Activated CD4-positive, alpha-beta T cell treated with anti-CD3 and anti-CD28 coated beads, Interleukin-2, amount 50 U/mL, for 4 hours (primary cell): ENCODE measurements at regions not wholly inside any gene's neighbourhood (a gene's known extent, or its start where the extent isn't known, plus 50 kb on each side); places are given as distances from the start of the nearest gene placed in this dataset.

Source experiments
- DNase-seq, 2 experiments: peaks; one replicate each; pipeline ENCODE4 v3.0.0-alpha.2; 2020

GRCh38 chr11:134677397-134677822 is 265.4 kb upstream of the B3GAT1 start:
- DNase-seq: no peak

DNA sequence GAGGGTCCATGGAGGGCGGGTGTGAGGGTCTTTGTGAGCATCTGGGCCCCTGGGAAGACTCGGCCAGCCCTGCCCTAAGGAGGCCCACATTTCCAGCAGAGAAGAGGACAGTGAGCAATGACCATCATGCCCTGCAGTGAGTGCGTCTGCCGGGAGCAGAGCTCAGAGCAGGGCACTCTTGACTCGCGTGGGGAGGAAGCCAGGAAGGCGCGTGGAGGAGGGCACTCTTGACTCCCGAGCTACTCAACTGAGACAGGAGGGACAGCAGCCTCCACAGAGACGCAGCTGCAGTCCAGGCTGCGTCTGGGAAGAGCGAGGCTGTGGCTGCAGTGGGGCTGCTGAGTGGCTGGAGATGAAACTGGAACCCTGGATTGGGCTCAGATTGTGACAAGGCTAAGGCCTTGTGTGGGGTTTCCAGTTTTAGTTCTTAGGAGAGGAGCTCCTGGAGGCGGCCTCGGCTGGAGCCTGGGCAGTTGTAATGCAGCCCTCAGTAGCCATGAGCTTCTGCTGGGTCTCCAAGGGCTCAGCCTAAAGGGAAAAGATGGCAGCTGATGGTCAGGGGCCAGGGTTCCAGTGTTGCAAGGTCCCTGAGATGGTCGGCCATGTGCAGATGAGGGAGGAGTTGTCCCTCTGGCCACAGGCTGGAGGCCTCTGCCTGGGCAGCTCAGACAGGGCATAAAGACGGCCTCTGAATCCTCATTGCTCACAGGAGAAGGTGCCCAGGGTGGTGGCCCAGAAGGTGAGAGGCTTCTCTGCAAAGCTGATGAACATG is 264.7 kb upstream of the B3GAT1 start:
- no peak for DNase-seq

GRCh38 chr11:134675983-134676382 is 263.9 kb upstream of the B3GAT1 start:
- no peak for DNase-seq

DNA sequence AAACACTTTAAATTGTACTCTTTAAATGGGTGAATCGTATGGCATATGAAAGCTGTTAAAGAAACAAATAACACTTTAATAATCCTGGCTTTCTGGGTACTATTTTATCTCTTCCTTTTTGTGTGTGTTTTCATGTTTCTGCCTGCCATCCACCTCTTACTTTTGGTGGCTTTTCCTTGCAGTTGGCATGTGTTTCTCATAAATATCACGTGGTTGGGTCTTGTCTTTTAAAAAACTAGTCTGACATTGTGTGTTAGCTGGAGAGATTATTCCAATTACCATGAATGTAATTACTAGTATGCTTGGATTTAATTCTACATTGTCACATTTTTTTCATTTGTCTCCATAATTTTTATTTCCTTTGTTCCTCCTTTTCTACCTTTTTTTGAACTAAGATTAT is 262.9 kb upstream of the B3GAT1 start:
- no peak for DNase-seq

GRCh38 chr11:134670961-134671370 is 258.9 kb upstream of the B3GAT1 start:
- DNase-seq: no peak

GRCh38 chr11:134670247-134670782 is 258.3 kb upstream of the B3GAT1 start:
- DNase-seq: no peak

GRCh38 chr11:134669796-134670195 is 257.8 kb upstream of the B3GAT1 start:
- DNase-seq: no peak

- DNase-seq: no peak
These were observed 256.8 kb upstream of the B3GAT1 start for GRCh38 chr11:134668796-134669195.

GRCh38 chr11:134668076-134668475 is 256.0 kb upstream of the B3GAT1 start:
- no peak for DNase-seq

GRCh38 chr11:134667505-134667904 is 255.5 kb upstream of the B3GAT1 start:
- DNase-seq: no peak

DNA sequence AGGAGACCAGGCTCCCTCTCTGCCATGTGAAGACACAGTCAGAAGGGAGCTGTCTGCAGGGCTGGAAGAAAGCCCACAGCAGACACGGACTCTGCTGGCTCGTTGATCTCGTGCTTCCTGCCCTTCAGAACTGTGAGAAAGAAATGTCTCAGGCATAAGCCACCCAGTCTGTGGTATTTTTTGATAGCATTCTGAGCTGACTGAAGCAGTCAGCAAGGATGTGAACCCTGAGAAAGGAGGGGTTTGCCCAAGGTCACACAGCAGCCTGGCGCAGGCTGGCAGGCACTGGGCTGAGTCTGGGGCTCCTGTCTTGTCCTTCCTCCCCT is 255.1 kb upstream of the B3GAT1 start:
- no peak for DNase-seq

- no peak for DNase-seq
These were observed 254.5 kb upstream of the B3GAT1 start for GRCh38 chr11:134666273-134667174.

GRCh38 chr11:134665571-134666270 is 253.7 kb upstream of the B3GAT1 start:
- no peak for DNase-seq

- DNase-seq: no peak
These were observed 253.1 kb upstream of the B3GAT1 start for GRCh38 chr11:134665188-134665535.

DNA sequence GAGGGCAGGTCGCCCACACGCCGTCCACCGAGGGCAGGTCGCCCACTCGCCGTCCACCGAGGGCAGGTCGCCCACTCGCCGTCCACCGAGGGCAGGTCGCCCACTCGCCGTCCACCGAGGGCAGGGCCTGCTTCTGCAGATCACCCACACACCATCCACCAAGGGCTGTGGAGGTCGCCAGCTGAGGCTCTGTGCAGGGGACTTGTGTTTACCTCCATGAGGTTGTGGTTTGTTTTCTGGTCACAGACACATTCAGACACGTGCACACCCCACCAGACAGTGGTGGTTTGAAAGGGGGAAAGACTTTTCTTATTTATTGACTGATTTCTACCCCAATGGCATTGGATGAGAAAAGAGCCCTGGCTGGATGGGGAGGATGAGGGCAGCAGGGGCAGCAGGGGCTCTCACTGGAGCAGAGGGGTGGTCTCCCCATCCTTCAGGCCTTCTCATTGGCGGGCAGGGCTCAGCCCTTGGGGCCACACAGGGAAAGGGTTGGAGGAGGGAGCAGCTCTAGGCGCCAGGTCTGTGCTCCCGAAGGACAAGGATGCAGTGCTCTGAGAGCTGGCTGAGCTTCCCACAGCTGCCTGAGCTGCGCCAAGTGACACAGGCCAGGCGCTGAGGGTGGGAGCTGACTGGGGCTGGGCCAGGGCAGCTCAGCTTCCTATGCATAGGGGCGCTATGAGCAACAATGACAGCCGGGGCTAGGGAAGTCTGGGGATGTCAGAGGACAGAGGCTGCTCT is 252.6 kb upstream of the B3GAT1 start:
- no peak for DNase-seq

GRCh38 chr11:134663506-134664313 is 251.7 kb upstream of the B3GAT1 start:
- DNase-seq: no peak

- DNase-seq: no peak
These were observed 250.8 kb upstream of the B3GAT1 start for GRCh38 chr11:134662629-134663360.

- DNase-seq: no peak
These were observed 249.6 kb upstream of the B3GAT1 start for GRCh38 chr11:134661660-134662059.

DNA sequence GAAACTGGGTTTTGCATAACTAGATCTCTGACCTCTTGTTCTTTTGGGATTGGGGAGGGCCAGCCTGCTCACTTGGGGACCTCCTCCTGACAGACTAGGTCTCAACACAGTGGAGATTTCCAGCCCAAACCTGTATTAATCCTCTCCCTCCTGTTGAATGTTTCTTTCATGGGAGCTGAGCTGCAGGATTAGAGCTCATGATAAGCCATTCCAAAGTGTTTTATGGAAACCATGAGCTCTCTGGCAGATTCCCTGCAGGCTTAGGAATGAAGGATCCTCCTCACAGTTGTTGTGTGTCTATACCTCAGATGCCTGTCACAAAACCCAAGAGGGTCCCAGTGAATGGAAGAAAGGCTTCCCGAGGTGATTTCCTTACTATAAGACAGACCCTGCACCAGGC is 248.4 kb upstream of the B3GAT1 start:
- no peak for DNase-seq

DNA sequence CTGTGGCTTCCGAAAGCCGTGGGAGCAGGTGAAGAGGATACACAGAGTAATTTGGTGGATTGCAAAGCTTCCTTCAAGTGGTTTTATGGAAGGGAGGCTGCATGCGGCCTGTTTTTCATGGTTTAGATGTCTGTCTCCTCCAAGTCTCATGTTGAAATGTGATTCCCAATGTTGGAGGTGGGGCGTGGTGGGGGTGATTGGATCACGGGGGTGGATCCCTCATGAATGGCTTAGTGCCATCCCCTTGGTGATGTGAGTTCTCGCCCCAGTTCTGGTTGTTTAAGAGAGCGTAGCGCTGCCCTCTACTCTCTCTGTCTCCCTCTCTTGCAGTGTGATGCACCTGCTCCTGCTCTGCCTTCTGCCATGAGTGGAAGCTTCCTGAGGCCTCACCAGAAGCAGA is 247.8 kb upstream of the B3GAT1 start:
- DNase-seq: no peak
